ENCODE measurements at regions not wholly inside any gene's neighbourhood (a gene's known extent, or its start where the extent isn't known, plus 50 kb on each side); places are given as distances from the start of the nearest gene placed in this dataset.

GRCh38 chr6:145340256-145340655 is 395.1 kb downstream of the EPM2A start:
- H3K4me1 ChIP-seq (ENCODE audit: control insufficient read depth, insufficient read depth, low read length, poor library complexity, severe bottlenecking) = no peaks in the 10 kb centered on the region
- no peaks in the 10 kb centered on the region for H3K27me3 Mint-ChIP-seq
- peaks cover 0 to 2% (median 0%) of the 10 kb centered on the region in 7 donors for H3K9me3 Mint-ChIP-seq
- no peak for DNase-seq
- H3K36me3 Mint-ChIP-seq = no peaks in the 10 kb centered on the region
- no peaks in the 10 kb centered on the region for H3K36me3 ChIP-seq (ENCODE audit: control insufficient read depth, insufficient read depth, low read length)
- H3K4me3 Mint-ChIP-seq = no peak overlapping the region
- no peaks in the 10 kb centered on the region for H3K9me3 ChIP-seq (ENCODE audit: control insufficient read depth in 2 of 2, low read length in 2 of 2)
- no peak overlapping the region for H3K27ac Mint-ChIP-seq
- H3K4me1 Mint-ChIP-seq = no peaks in the 10 kb centered on the region
- no peaks in the 10 kb centered on the region for H3K27me3 ChIP-seq (ENCODE audit: control insufficient read depth, insufficient read depth, low read length)
- H3K27ac ChIP-seq (ENCODE audit: insufficient read depth, low read length, poor library complexity, severe bottlenecking) = no peak overlapping the region
- no peak overlapping the region for H3K4me3 ChIP-seq (ENCODE audit: low read depth, low read length)
- ATAC-seq (ENCODE audit: low read depth in 2 of 2) = no peak

- no peaks in the 10 kb centered on the region for H3K9me3 ChIP-seq (ENCODE audit: control insufficient read depth in 2 of 2, low read length in 2 of 2)
Measured at GRCh38 chr6:145345094-145345493, 390.2 kb downstream of the EPM2A start.

GRCh38 chr6:145347216-145347615 is 388.1 kb downstream of the EPM2A start:
- Mint-ChIP-seq H3K27me3 (no peaks in the 10 kb centered on the region), H3K9me3 (peaks cover 0 to 6% (median 0%) of the 10 kb centered on the region in 7 donors), H3K4me1 (no peaks in the 10 kb centered on the region), H3K4me3 (no peak overlapping the region), H3K36me3 (no peaks in the 10 kb centered on the region), H3K27ac (no peak overlapping the region)
- Histone ChIP-seq H3K9me3 (ENCODE audit: control insufficient read depth in 2 of 2, low read length in 2 of 2) (no peaks in the 10 kb centered on the region), H3K4me3 (ENCODE audit: low read depth, low read length) (no peak overlapping the region), H3K27ac (ENCODE audit: insufficient read depth, low read length, poor library complexity, severe bottlenecking) (no peak overlapping the region), H3K27me3 (ENCODE audit: control insufficient read depth, insufficient read depth, low read length) (no peaks in the 10 kb centered on the region), H3K4me1 (ENCODE audit: control insufficient read depth, insufficient read depth, low read length, poor library complexity, severe bottlenecking) (no peaks in the 10 kb centered on the region), H3K36me3 (ENCODE audit: control insufficient read depth, insufficient read depth, low read length) (no peaks in the 10 kb centered on the region)
- ATAC-seq (ENCODE audit: low read depth in 2 of 2) (no peak), DNase-seq (no peak)

More at GRCh38 chr6:145345094-145345493, 390.2 kb downstream of the EPM2A start:
- H3K9me3 Mint-ChIP-seq = peaks cover 0 to 6% (median 0%) of the 10 kb centered on the region in 7 donors
- no peaks in the 10 kb centered on the region for H3K36me3 Mint-ChIP-seq
- H3K4me3 ChIP-seq (ENCODE audit: low read depth, low read length) = no peak overlapping the region
- H3K4me1 Mint-ChIP-seq = no peaks in the 10 kb centered on the region
- no peaks in the 10 kb centered on the region for H3K27me3 ChIP-seq (ENCODE audit: control insufficient read depth, insufficient read depth, low read length)
- no peak for ATAC-seq (ENCODE audit: low read depth in 2 of 2)
- no peak overlapping the region for H3K27ac ChIP-seq (ENCODE audit: insufficient read depth, low read length, poor library complexity, severe bottlenecking)
- no peak overlapping the region for H3K4me3 Mint-ChIP-seq
- H3K36me3 ChIP-seq (ENCODE audit: control insufficient read depth, insufficient read depth, low read length) = no peaks in the 10 kb centered on the region
- no peak for DNase-seq
- H3K27ac Mint-ChIP-seq = no peak overlapping the region
- H3K27me3 Mint-ChIP-seq = no peaks in the 10 kb centered on the region
- H3K4me1 ChIP-seq (ENCODE audit: control insufficient read depth, insufficient read depth, low read length, poor library complexity, severe bottlenecking) = no peaks in the 10 kb centered on the region

- no peaks in the 10 kb centered on the region for H3K27me3 Mint-ChIP-seq
- Histone ChIP-seq H3K4me1 (ENCODE audit: control insufficient read depth, insufficient read depth, low read length, poor library complexity, severe bottlenecking) (no peaks in the 10 kb centered on the region), H3K4me3 (ENCODE audit: low read depth, low read length) (no peak overlapping the region), H3K36me3 (ENCODE audit: control insufficient read depth, insufficient read depth, low read length) (no peaks in the 10 kb centered on the region), H3K9me3 (ENCODE audit: control insufficient read depth in 2 of 2, low read length in 2 of 2) (no peaks in the 10 kb centered on the region), H3K27me3 (ENCODE audit: control insufficient read depth, insufficient read depth, low read length) (no peaks in the 10 kb centered on the region), H3K27ac (ENCODE audit: insufficient read depth, low read length, poor library complexity, severe bottlenecking) (no peak overlapping the region)
- H3K27ac Mint-ChIP-seq = peak overlapping the region in 1 of 3 donors; percentile 15
- H3K4me1 Mint-ChIP-seq = no peaks in the 10 kb centered on the region
- DNase-seq (no peak), ATAC-seq (ENCODE audit: low read depth in 2 of 2) (no peak)
- no peak overlapping the region for H3K4me3 Mint-ChIP-seq
- no peaks in the 10 kb centered on the region for H3K36me3 Mint-ChIP-seq
- peaks cover 0 to 6% (median 0%) of the 10 kb centered on the region in 7 donors for H3K9me3 Mint-ChIP-seq
Measured at GRCh38 chr6:145349950-145350510, 385.3 kb downstream of the EPM2A start.

GRCh38 chr6:145350928-145351327 is 384.4 kb downstream of the EPM2A start:
- no peaks in the 10 kb centered on the region for H3K4me1 Mint-ChIP-seq
- ATAC-seq (ENCODE audit: low read depth in 2 of 2) = no peak

GRCh38 chr6:145352382-145353080 is 382.8 kb downstream of the EPM2A start:
- no peaks in the 10 kb centered on the region for H3K9me3 ChIP-seq (ENCODE audit: control insufficient read depth in 2 of 2, low read length in 2 of 2)
- no peak overlapping the region for H3K4me3 ChIP-seq (ENCODE audit: low read depth, low read length)
- Mint-ChIP-seq H3K36me3 (no peaks in the 10 kb centered on the region), H3K27ac (no peak overlapping the region), H3K4me1 (no peaks in the 10 kb centered on the region), H3K9me3 (peaks cover 0 to 3% (median 0%) of the 10 kb centered on the region in 7 donors), H3K27me3 (no peaks in the 10 kb centered on the region), H3K4me3 (no peak overlapping the region)
- no peaks in the 10 kb centered on the region for H3K4me1 ChIP-seq (ENCODE audit: control insufficient read depth, insufficient read depth, low read length, poor library complexity, severe bottlenecking)
- DNase-seq (no peak), ATAC-seq (ENCODE audit: low read depth in 2 of 2) (no peak)
- no peak overlapping the region for H3K27ac ChIP-seq (ENCODE audit: insufficient read depth, low read length, poor library complexity, severe bottlenecking)
- H3K27me3 ChIP-seq (ENCODE audit: control insufficient read depth, insufficient read depth, low read length) = no peaks in the 10 kb centered on the region
- H3K36me3 ChIP-seq (ENCODE audit: control insufficient read depth, insufficient read depth, low read length) = no peaks in the 10 kb centered on the region

More at GRCh38 chr6:145350928-145351327, 384.4 kb downstream of the EPM2A start:
- Mint-ChIP-seq H3K36me3 (no peaks in the 10 kb centered on the region), H3K27me3 (no peaks in the 10 kb centered on the region), H3K9me3 (peaks cover 0 to 3% (median 0%) of the 10 kb centered on the region in 7 donors), H3K4me3 (no peak overlapping the region), H3K27ac (no peak overlapping the region)
- Histone ChIP-seq H3K27me3 (ENCODE audit: control insufficient read depth, insufficient read depth, low read length) (no peaks in the 10 kb centered on the region), H3K9me3 (ENCODE audit: control insufficient read depth in 2 of 2, low read length in 2 of 2) (no peaks in the 10 kb centered on the region), H3K4me3 (ENCODE audit: low read depth, low read length) (no peak overlapping the region), H3K4me1 (ENCODE audit: control insufficient read depth, insufficient read depth, low read length, poor library complexity, severe bottlenecking) (no peaks in the 10 kb centered on the region), H3K27ac (ENCODE audit: insufficient read depth, low read length, poor library complexity, severe bottlenecking) (no peak overlapping the region), H3K36me3 (ENCODE audit: control insufficient read depth, insufficient read depth, low read length) (no peaks in the 10 kb centered on the region)
- DNase-seq = no peak

- Histone ChIP-seq H3K27ac (ENCODE audit: insufficient read depth, low read length, poor library complexity, severe bottlenecking) (no peak overlapping the region), H3K27me3 (ENCODE audit: control insufficient read depth, insufficient read depth, low read length) (no peaks in the 10 kb centered on the region), H3K4me3 (ENCODE audit: low read depth, low read length) (no peak overlapping the region), H3K4me1 (ENCODE audit: control insufficient read depth, insufficient read depth, low read length, poor library complexity, severe bottlenecking) (no peaks in the 10 kb centered on the region), H3K9me3 (ENCODE audit: control insufficient read depth in 2 of 2, low read length in 2 of 2) (peaks cover 0 to 4% of the 10 kb centered on the region in 2 experiments), H3K36me3 (ENCODE audit: control insufficient read depth, insufficient read depth, low read length) (no peaks in the 10 kb centered on the region)
- Mint-ChIP-seq H3K27ac (no peak overlapping the region), H3K4me3 (no peak overlapping the region), H3K27me3 (no peaks in the 10 kb centered on the region), H3K9me3 (peaks cover 0 to 2% (median 0%) of the 10 kb centered on the region in 7 donors), H3K4me1 (no peaks in the 10 kb centered on the region), H3K36me3 (no peaks in the 10 kb centered on the region)
- ATAC-seq (ENCODE audit: low read depth in 2 of 2) (no peak), DNase-seq (no peak)
Measured at GRCh38 chr6:145360865-145361264, 374.5 kb downstream of the EPM2A start.

- Mint-ChIP-seq H3K4me3 (no peak overlapping the region), H3K36me3 (no peaks in the 10 kb centered on the region), H3K9me3 (peaks cover 0 to 2% (median 0%) of the 10 kb centered on the region in 7 donors), H3K27me3 (no peaks in the 10 kb centered on the region), H3K27ac (peak overlapping the region in 1 of 3 donors; percentile 70), H3K4me1 (peaks cover 0 to 3% (median 1%) of the 10 kb centered on the region in 4 donors)
- DNase-seq = no peak
- Histone ChIP-seq H3K4me1 (ENCODE audit: control insufficient read depth, insufficient read depth, low read length, poor library complexity, severe bottlenecking) (no peaks in the 10 kb centered on the region), H3K9me3 (ENCODE audit: control insufficient read depth in 2 of 2, low read length in 2 of 2) (peaks cover 0 to 4% of the 10 kb centered on the region in 2 experiments), H3K4me3 (ENCODE audit: low read depth, low read length) (no peak overlapping the region), H3K27me3 (ENCODE audit: control insufficient read depth, insufficient read depth, low read length) (no peaks in the 10 kb centered on the region), H3K36me3 (ENCODE audit: control insufficient read depth, insufficient read depth, low read length) (no peaks in the 10 kb centered on the region), H3K27ac (ENCODE audit: insufficient read depth, low read length, poor library complexity, severe bottlenecking) (no peak overlapping the region)
- no peak for ATAC-seq (ENCODE audit: low read depth in 2 of 2)
Measured at GRCh38 chr6:145367149-145367548, 368.2 kb downstream of the EPM2A start.
